ENCODE measurements at regions not wholly inside any gene's neighbourhood (a gene's known extent, or its start where the extent isn't known, plus 50 kb on each side); places are given as distances from the start of the nearest gene placed in this dataset.
"Not testable (repeated sequence)": the region's sequence is repeated elsewhere in the genome, so short reads cannot be mapped to it uniquely, and the experiment has no call there.

GRCh38 chr5:17416374-17416773, 81.7 kb upstream of the TAF11L2 start:
- H2BK5ac ChIP-seq (ENCODE audit: low read depth, low read length, poor library complexity, severe bottlenecking); H3K23ac ChIP-seq (ENCODE audit: low read depth, low read length): not testable (repeated sequence)

More at GRCh38 chr5:17416374-17416773, 81.7 kb upstream of the TAF11L2 start:
- H3K14ac ChIP-seq (replicated peaks; ENCODE audit: low read depth, low read length); intact Hi-C loops (cut with micrococcal nuclease); H4K91ac ChIP-seq (ENCODE audit: insufficient read depth, low read depth, low read length); in situ Hi-C loops (cut with MboI; ENCODE audit: low sequenced_read_pairs); H3K4me2 ChIP-seq (ENCODE audit: low read depth, low read length); POLR2A ChIA-PET (ENCODE audit: unreplicated experiment); H4K5ac ChIP-seq (ENCODE audit: low read depth, low read length); H3K27ac ChIP-seq (ENCODE audit: insufficient read depth, low read length); H3K9ac ChIP-seq (ENCODE audit: low read depth, low read length); H2AK9ac ChIP-seq (replicated peaks; ENCODE audit: low read depth, low read length, poor library complexity); H3K9me3 ChIP-seq (ENCODE audit: control insufficient read depth, insufficient read depth, low read length); H3K27me3 ChIP-seq (ENCODE audit: control insufficient read depth, insufficient read depth, low read length); H3K9me1 ChIP-seq (ENCODE audit: insufficient read depth, low read length); BruUV-seq (replicated peaks); H3K18ac ChIP-seq (ENCODE audit: low read depth, low read length); H3K4me3 ChIP-seq (ENCODE audit: insufficient read depth, low read depth, low read length); H4K8ac ChIP-seq (ENCODE audit: low read depth in 2 of 2, low read length in 2 of 2); H3K4ac ChIP-seq (ENCODE audit: low read depth, low read length); H2AFZ ChIP-seq (replicated peaks; ENCODE audit: low read length, poor library complexity); H3K36me3 ChIP-seq (ENCODE audit: control insufficient read depth, insufficient read depth, low read length); H2BK120ac ChIP-seq (ENCODE audit: low read depth, low read length); H2BK15ac ChIP-seq (ENCODE audit: low read depth, low read length); H3K56ac ChIP-seq (ENCODE audit: extremely low read depth, insufficient read depth, low read length); H2BK20ac ChIP-seq (ENCODE audit: low read depth, low read length); H3K79me1 ChIP-seq (ENCODE audit: low read depth in 1 of 2, low read length in 2 of 2); ATAC-seq (ENCODE audit: low read depth); H3K4me1 ChIP-seq (ENCODE audit: control insufficient read depth, insufficient read depth, low read length); CTCF ChIA-PET; H2AK5ac ChIP-seq (ENCODE audit: low read depth, low read length); dilution Hi-C loops (cut with HindIII; ENCODE audit: low sequenced_read_pairs, unreplicated experiment); H4K20me1 ChIP-seq (ENCODE audit: insufficient read depth, low read length); DNase-seq: not testable (repeated sequence)
- no CpG with 5 or more reads among the region's 4 CpGs for WGBS, 2 experiments (ENCODE audit: extremely low coverage in 2 of 2, insufficient read length in 1 of 2)

Measured in IMR-90 (cell line).